ENCODE measurements at regions not wholly inside any gene's neighbourhood (a gene's known extent, or its start where the extent isn't known, plus 50 kb on each side); places are given as distances from the start of the nearest gene placed in this dataset.

GRCh38 chr5:18483451-18483850, 849.2 kb downstream of the TAF11L14 start:
- Histone ChIP-seq H3K4me2 (ENCODE audit: low read length) (no peak overlapping the region), H2AFZ (no peak overlapping the region), H3K4me1 (no peaks in the 10 kb centered on the region), H3K9me3 (ENCODE audit: control insufficient read depth, low read length) (no peaks in the 10 kb centered on the region), H3K27ac (no peak overlapping the region), H3K79me2 (no peaks in the 10 kb centered on the region), H3K36me3 (ENCODE audit: control insufficient read depth, insufficient read depth, low read length) (no peaks in the 10 kb centered on the region), H3K4me3 (ENCODE audit: low read depth, low read length) (no peak overlapping the region), H3K9ac (no peak overlapping the region), H3K27me3 (ENCODE audit: control insufficient read depth, insufficient read depth, low read length) (no peaks in the 10 kb centered on the region)
- TF ChIP-seq CTCF (IDR thresholded peaks at IDR 0.05) = no peak

- Histone ChIP-seq H3K4me3 (ENCODE audit: low read depth, low read length) (no peak overlapping the region), H3K79me2 (no peaks in the 10 kb centered on the region), H3K4me2 (ENCODE audit: low read length) (no peak overlapping the region), H2AFZ (no peak overlapping the region), H3K27ac (no peak overlapping the region), H3K27me3 (ENCODE audit: control insufficient read depth, insufficient read depth, low read length) (no peaks in the 10 kb centered on the region), H3K4me1 (no peaks in the 10 kb centered on the region), H3K36me3 (ENCODE audit: control insufficient read depth, insufficient read depth, low read length) (no peaks in the 10 kb centered on the region), H3K9me3 (ENCODE audit: control insufficient read depth, low read length) (no peaks in the 10 kb centered on the region), H3K9ac (no peak overlapping the region)
- no peak for TF ChIP-seq CTCF (IDR thresholded peaks at IDR 0.05)
Measured at GRCh38 chr5:18487928-18488480, 853.7 kb downstream of the TAF11L14 start.

GRCh38 chr5:18489703-18490102, 855.4 kb downstream of the TAF11L14 start:
- H3K4me3 ChIP-seq (ENCODE audit: low read depth, low read length) = no peak overlapping the region
- H3K36me3 ChIP-seq (ENCODE audit: control insufficient read depth, insufficient read depth, low read length) = no peaks in the 10 kb centered on the region
- no peak overlapping the region for H3K9ac ChIP-seq
- no peaks in the 10 kb centered on the region for H3K79me2 ChIP-seq
- no peaks in the 10 kb centered on the region for H3K27me3 ChIP-seq (ENCODE audit: control insufficient read depth, insufficient read depth, low read length)
- H3K4me2 ChIP-seq (ENCODE audit: low read length) = no peak overlapping the region
- no peaks in the 10 kb centered on the region for H3K4me1 ChIP-seq
- no peak for TF ChIP-seq CTCF (IDR thresholded peaks at IDR 0.05)
- no peak overlapping the region for H3K27ac ChIP-seq
- H2AFZ ChIP-seq = no peak overlapping the region
- no peaks in the 10 kb centered on the region for H3K9me3 ChIP-seq (ENCODE audit: control insufficient read depth, low read length)

- no peak overlapping the region for H3K4me3 ChIP-seq (ENCODE audit: low read depth, low read length)
- no peak overlapping the region for H2AFZ ChIP-seq
- H3K79me2 ChIP-seq = no peaks in the 10 kb centered on the region
- no peak for TF ChIP-seq CTCF (IDR thresholded peaks at IDR 0.05)
- no peak overlapping the region for H3K9ac ChIP-seq
- H3K36me3 ChIP-seq (ENCODE audit: control insufficient read depth, insufficient read depth, low read length) = no peaks in the 10 kb centered on the region
- no peaks in the 10 kb centered on the region for H3K9me3 ChIP-seq (ENCODE audit: control insufficient read depth, low read length)
- no peaks in the 10 kb centered on the region for H3K4me1 ChIP-seq
- H3K27me3 ChIP-seq (ENCODE audit: control insufficient read depth, insufficient read depth, low read length) = no peaks in the 10 kb centered on the region
- H3K27ac ChIP-seq = no peak overlapping the region
- no peak overlapping the region for H3K4me2 ChIP-seq (ENCODE audit: low read length)
Measured at GRCh38 chr5:18491349-18491748, 857.1 kb downstream of the TAF11L14 start.

GRCh38 chr5:18495157-18495556, 860.9 kb downstream of the TAF11L14 start:
- H3K27me3 ChIP-seq (ENCODE audit: control insufficient read depth, insufficient read depth, low read length) = no peaks in the 10 kb centered on the region
- no peak overlapping the region for H3K4me2 ChIP-seq (ENCODE audit: low read length)
- no peak for TF ChIP-seq CTCF (IDR thresholded peaks at IDR 0.05)
- no peaks in the 10 kb centered on the region for H3K9me3 ChIP-seq (ENCODE audit: control insufficient read depth, low read length)
- H3K36me3 ChIP-seq (ENCODE audit: control insufficient read depth, insufficient read depth, low read length) = no peaks in the 10 kb centered on the region
- no peaks in the 10 kb centered on the region for H3K4me1 ChIP-seq
- H3K4me3 ChIP-seq (ENCODE audit: low read depth, low read length) = no peak overlapping the region
- H3K79me2 ChIP-seq = no peaks in the 10 kb centered on the region
- H2AFZ ChIP-seq = no peak overlapping the region
- H3K9ac ChIP-seq = no peak overlapping the region
- H3K27ac ChIP-seq = no peak overlapping the region
